ENCODE measurements at regions not wholly inside any gene's neighbourhood (a gene's known extent, or its start where the extent isn't known, plus 50 kb on each side); places are given as distances from the start of the nearest gene placed in this dataset.
"Not testable (repeated sequence)": the region's sequence is repeated elsewhere in the genome, so short reads cannot be mapped to it uniquely, and the experiment has no call there.

DNA sequence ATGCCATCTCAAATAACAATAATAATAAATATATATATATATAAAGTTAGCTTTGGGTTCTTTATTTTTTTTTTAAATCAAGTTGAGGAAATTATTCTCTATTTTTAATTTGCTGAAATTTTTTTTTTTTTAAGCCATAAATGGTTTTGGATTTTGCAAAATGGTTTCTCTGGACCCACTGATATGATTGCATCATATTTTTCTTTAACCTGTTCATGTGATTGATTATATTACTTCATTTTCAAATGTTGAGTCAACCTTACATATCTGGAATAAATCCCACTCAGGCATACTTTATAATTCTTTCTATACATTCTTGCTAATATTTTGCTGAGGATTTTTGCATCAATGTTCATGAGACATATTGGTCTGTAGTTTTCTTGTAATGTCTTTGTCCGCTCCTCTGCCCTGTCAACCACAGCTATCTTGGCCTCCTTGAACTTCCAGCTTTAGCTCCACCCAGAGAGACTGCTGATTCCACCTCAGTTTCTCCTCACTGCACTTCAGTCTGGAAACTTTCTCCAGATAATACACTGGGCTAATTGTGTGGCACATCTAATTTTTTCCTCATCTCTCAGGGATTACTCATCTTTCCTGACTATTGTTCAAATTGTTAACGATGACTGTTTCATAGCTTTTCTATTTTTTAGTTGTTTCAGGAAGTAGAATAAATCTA, 160.9 kb upstream of the GIMD1 start:
- no peak for DNase-seq (ENCODE audit: low read depth)
- Histone ChIP-seq H3K27me3 (ENCODE audit: control insufficient read depth, insufficient read depth, low read length) (no peaks in the 10 kb centered on the region), H3K36me3 (ENCODE audit: control insufficient read depth, insufficient read depth, low read length) (no peaks in the 10 kb centered on the region), H3K4me3 (ENCODE audit: low read depth, low read length) (no peak overlapping the region)
- TF ChIP-seq, protein P1, sequence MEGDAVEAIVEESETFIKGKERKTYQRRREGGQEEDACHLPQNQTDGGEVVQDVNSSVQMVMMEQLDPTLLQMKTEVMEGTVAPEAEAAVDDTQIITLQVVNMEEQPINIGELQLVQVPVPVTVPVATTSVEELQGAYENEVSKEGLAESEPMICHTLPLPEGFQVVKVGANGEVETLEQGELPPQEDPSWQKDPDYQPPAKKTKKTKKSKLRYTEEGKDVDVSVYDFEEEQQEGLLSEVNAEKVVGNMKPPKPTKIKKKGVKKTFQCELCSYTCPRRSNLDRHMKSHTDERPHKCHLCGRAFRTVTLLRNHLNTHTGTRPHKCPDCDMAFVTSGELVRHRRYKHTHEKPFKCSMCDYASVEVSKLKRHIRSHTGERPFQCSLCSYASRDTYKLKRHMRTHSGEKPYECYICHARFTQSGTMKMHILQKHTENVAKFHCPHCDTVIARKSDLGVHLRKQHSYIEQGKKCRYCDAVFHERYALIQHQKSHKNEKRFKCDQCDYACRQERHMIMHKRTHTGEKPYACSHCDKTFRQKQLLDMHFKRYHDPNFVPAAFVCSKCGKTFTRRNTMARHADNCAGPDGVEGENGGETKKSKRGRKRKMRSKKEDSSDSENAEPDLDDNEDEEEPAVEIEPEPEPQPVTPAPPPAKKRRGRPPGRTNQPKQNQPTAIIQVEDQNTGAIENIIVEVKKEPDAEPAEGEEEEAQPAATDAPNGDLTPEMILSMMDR (IDR thresholded peaks at IDR 0.05; ENCODE audit: insufficient read depth, low read depth, low read length), result no peak
- ChIA-PET CTCF (interaction anchor here (1.4 kb wide), 2 partner anchors 9 to 160 kb away, joined by 3 to 5 read pairs; no protein-coding TSS in a partner anchor), POLR2A (no interaction called here)

DNA sequence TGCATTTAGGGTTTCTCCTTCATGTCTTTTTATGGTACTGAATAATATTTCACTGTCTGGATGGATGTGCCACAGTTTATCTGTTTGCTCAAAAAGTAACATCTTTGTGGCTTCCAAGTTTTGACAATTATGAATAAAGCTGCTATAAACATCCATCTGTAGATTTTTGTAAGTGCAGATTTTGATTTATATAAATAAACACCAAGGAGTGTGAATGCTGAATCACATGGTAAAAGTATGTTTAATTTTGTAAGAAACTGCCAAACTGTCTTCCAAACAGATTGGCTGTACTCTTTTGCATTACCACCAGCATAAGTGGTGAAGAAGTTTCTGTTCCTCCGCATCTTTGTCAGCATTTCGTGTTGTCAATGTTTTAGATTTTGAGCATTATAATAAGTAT, 158.7 kb upstream of the GIMD1 start:
- ChIA-PET CTCF (no interaction called here), POLR2A (no interaction called here)
- H3K27me3 ChIP-seq (ENCODE audit: control insufficient read depth, insufficient read depth, low read length), result no peaks in the 10 kb centered on the region
- TF ChIP-seq, protein P1 (IDR thresholded peaks at IDR 0.05; ENCODE audit: insufficient read depth, low read depth, low read length), result no peak
- H3K4me3 ChIP-seq (ENCODE audit: low read depth, low read length), result no peak overlapping the region
- no peaks in the 10 kb centered on the region for H3K36me3 ChIP-seq (ENCODE audit: control insufficient read depth, insufficient read depth, low read length)
- no peak for DNase-seq (ENCODE audit: low read depth)

DNA sequence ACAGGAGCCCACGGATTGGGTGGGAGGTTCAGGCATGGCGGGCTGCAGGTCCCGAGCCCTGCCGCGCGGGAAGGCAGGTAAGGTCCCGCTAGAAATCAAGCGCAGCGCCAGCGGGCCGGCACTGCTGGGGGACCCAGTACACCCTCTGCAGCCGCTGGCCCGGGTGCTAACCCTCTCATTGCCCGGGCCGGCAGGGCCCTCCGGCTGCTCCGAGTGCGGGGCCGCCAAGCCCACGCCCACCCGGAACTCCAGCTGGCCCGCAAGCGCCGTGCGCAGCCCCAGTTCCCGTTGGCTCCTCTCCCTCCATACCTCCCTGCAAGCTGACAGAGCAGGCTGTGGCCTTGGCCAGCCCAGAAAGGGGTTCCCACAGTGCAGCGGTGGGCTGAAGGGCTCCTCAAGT, 156.8 kb upstream of the GIMD1 start:
- H3K4me3 ChIP-seq (ENCODE audit: low read depth, low read length), result peak overlapping the region; percentile 15
- CTCF ChIA-PET, result not testable (repeated sequence)

DNA sequence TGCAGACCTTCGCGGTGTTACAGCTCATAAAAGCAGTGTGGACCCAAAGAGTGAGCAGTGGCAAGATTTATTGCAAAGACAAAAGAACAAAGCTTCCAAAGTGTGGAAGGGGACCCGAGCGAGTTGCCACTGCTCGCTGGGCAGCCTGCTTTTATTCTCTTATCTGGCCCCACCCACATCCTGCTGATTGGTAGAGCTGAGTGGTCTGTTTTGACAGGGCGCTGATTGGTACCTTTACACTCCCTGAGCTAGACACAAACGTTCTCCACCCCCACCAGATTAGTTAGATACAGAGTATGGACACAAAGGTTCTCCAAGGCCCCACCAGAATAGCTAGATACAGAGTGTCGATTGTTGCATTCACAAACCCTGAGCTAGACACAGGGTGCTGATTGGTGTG, 156.2 kb upstream of the GIMD1 start:
- H3K27me3 ChIP-seq (ENCODE audit: control insufficient read depth, insufficient read depth, low read length); H3K36me3 ChIP-seq (ENCODE audit: control insufficient read depth, insufficient read depth, low read length); CTCF ChIA-PET; DNase-seq (ENCODE audit: low read depth); H3K4me3 ChIP-seq (ENCODE audit: low read depth, low read length); POLR2A ChIA-PET: not testable (repeated sequence)

More for the DNA sequence above, 156.8 kb upstream of the GIMD1 start:
- POLR2A ChIA-PET; H3K27me3 ChIP-seq (ENCODE audit: control insufficient read depth, insufficient read depth, low read length); H3K36me3 ChIP-seq (ENCODE audit: control insufficient read depth, insufficient read depth, low read length); DNase-seq (ENCODE audit: low read depth): not testable (repeated sequence)

DNA sequence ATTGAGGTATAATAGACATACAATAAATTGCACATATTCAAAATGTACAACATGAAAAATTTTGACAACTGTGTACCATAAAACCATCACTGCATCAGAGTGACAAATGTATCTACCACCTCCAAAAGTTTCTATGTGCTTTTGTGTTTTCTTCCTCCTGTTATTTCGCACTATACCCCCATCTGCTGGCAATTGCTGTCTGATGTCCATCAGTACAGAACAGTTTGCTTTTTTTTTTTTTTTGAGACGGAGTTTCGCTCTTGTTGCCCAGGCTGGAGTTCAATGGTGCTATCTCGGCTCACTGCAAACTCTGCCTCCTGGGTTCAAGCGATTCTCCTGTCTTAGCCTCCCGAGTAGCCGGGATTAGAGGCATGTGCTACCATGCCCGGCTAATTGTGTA, 154.3 kb upstream of the GIMD1 start:
- no peak for DNase-seq (ENCODE audit: low read depth)
- Histone ChIP-seq H3K36me3 (ENCODE audit: control insufficient read depth, insufficient read depth, low read length) (no peaks in the 10 kb centered on the region), H3K27me3 (ENCODE audit: control insufficient read depth, insufficient read depth, low read length) (no peaks in the 10 kb centered on the region), H3K4me3 (ENCODE audit: low read depth, low read length) (no peak overlapping the region)
- POLR2A ChIA-PET, result no interaction called here
- TF ChIP-seq, protein P1 (IDR thresholded peaks at IDR 0.05; ENCODE audit: insufficient read depth, low read depth, low read length), result no peak
- CTCF ChIA-PET, result no interaction called here

DNA sequence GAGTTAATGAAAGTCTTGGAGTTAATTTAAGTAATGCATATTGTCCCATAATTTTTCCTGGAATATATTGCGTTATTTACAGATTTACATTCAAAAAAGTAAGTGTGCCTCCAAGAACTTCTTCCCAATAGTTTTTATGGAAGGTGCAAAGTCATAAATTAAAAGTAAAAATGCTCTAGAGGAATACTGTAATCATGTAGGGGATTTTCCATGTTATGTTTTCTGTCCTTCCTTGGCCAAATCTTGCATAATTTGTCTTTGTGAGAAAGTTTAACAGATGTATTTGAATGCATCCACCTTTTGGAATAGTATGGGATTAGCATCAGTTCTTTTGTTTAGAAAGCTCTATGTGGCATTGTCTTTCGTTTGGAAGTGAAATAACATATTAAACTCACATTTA, 144.1 kb upstream of the GIMD1 start:
- Histone ChIP-seq H3K27me3 (ENCODE audit: control insufficient read depth, insufficient read depth, low read length) (no peaks in the 10 kb centered on the region), H3K36me3 (ENCODE audit: control insufficient read depth, insufficient read depth, low read length) (no peaks in the 10 kb centered on the region), H3K4me3 (ENCODE audit: low read depth, low read length) (no peak overlapping the region)
- CTCF ChIA-PET, result no interaction called here
- TF ChIP-seq, protein P1 (IDR thresholded peaks at IDR 0.05; ENCODE audit: insufficient read depth, low read depth, low read length), result no peak
- POLR2A ChIA-PET, result no interaction called here
- DNase-seq (ENCODE audit: low read depth), result no peak
